HEK293 (cell line): ENCODE measurements at regions not wholly inside any gene's neighbourhood (a gene's known extent, or its start where the extent isn't known, plus 50 kb on each side); places are given as distances from the start of the nearest gene placed in this dataset.

Experiments used
- CTCF ChIA-PET: fragments of 350-600 bp; formaldehyde crosslinking; extraction: SDS; loops from one replicate; lab custom pipeline; 2021; ENCODE audit warnings: antibody characterized with exemption; lab: Yijun Ruan, JAX
- POLR2A ChIA-PET: fragments of 300-600 bp; formaldehyde crosslinking; extraction: SDS; loops from one replicate; lab custom pipeline; 2020; ENCODE audit warnings: antibody characterized with exemption, inconsistent platforms; lab: Yijun Ruan, JAX
- H3K27ac ChIP-seq: fragments of 200-500 bp; sonication (Bioruptor generic); 2 replicates; pipeline ENCODE4 v1.5.1; 2014; ENCODE audit warnings: low read depth, low read length, control low read depth, inconsistent platforms; ENCODE audit errors: extremely low read depth
- H3K36me3 ChIP-seq, 2 experiments: fragments of 200-500 bp in 1 of 2; sonication (Bioruptor generic) in 1 of 2; 1 replicate in 1 of 2; 2 replicates in 1 of 2; pipeline ENCODE4 v1.5.1; 2014 to 2017; ENCODE audit warnings: inconsistent platforms in 2 of 2, low read length in 2 of 2; ENCODE audit not compliant: control insufficient read depth in 2 of 2, insufficient read depth in 1 of 2
- H3K4me1 ChIP-seq: fragments of 200-500 bp; sonication (Bioruptor generic); 2 replicates; pipeline ENCODE4 v1.5.1; 2014; ENCODE audit warnings: mild to moderate bottlenecking, low read length, inconsistent platforms; ENCODE audit not compliant: control insufficient read depth, insufficient read depth
- H3K4me3 ChIP-seq: 2 replicates; pipeline ENCODE4 v1.5.1; 2011; ENCODE audit warnings: low read depth, mild to moderate bottlenecking, control low read depth, low read length, moderate library complexity
- H3K9me3 ChIP-seq: fragments of 200-500 bp; sonication (Bioruptor generic); 2 replicates; pipeline ENCODE4 v1.5.1; 2014; ENCODE audit warnings: low read depth, low read length, inconsistent platforms; ENCODE audit not compliant: control insufficient read depth, insufficient read depth
- GFI1B ChIP-seq: fragments of 450-650 bp; formaldehyde crosslinking; IDR thresholded peaks from 2 replicates; pipeline ENCODE4 v1.5.1; 2016; ENCODE audit warnings: missing biosample characterization, missing genetic modification characterization
- SETDB1 ChIP-seq: IDR thresholded peaks from one replicate; pipeline ENCODE4 v1.6.1; 2017; ENCODE audit warnings: mild to moderate bottlenecking, low read length, moderate library complexity, mixed read lengths; ENCODE audit not compliant: insufficient read length
- SP3 ChIP-seq: fragments of 450-650 bp; formaldehyde crosslinking; IDR thresholded peaks from 2 replicates; pipeline ENCODE4 v1.5.1; 2016; ENCODE audit warnings: missing biosample characterization, missing genetic modification characterization
- TRIM28 ChIP-seq: IDR thresholded peaks from 2 replicates; pipeline ENCODE4 v1.6.1; 2011; ENCODE audit warnings: low read length, control low read depth, borderline replicate concordance
- ZNF174 ChIP-seq: fragments of 450-650 bp; formaldehyde crosslinking; IDR thresholded peaks from 2 replicates; pipeline ENCODE4 v1.5.0; 2017; ENCODE audit warnings: missing biosample characterization, mild to moderate bottlenecking, missing genetic modification characterization
- ZNF184 ChIP-seq: fragments of 450-650 bp; IDR thresholded peaks from 2 replicates; pipeline ENCODE4 v1.5.1; 2018; ENCODE audit warnings: missing biosample characterization, mild to moderate bottlenecking, missing genetic modification characterization
- ZNF2 ChIP-seq: fragments of 450-650 bp; formaldehyde crosslinking; IDR thresholded peaks from 2 replicates; pipeline ENCODE4 v1.5.1; 2016; ENCODE audit warnings: missing biosample characterization, missing genetic modification characterization
- ZNF211 ChIP-seq: fragments of 450-650 bp; formaldehyde crosslinking; IDR thresholded peaks from 2 replicates; pipeline ENCODE4 v1.5.1; 2016; ENCODE audit warnings: low read depth, missing biosample characterization, missing genetic modification characterization
- ZNF292 ChIP-seq: fragments of 450-650 bp; formaldehyde crosslinking; IDR thresholded peaks from 2 replicates; pipeline ENCODE4 v1.5.1; 2016; ENCODE audit warnings: low read depth, missing biosample characterization, missing genetic modification characterization, borderline replicate concordance
- ZNF302 ChIP-seq: fragments of 450-650 bp; formaldehyde crosslinking; IDR thresholded peaks from 2 replicates; pipeline ENCODE4 v1.5.1; 2016; ENCODE audit warnings: missing biosample characterization, missing genetic modification characterization, low read depth
- ZNF335 ChIP-seq: fragments of 450-650 bp; formaldehyde crosslinking; conservative IDR thresholded peaks from 2 replicates; pipeline ENCODE4 v1.5.1; 2016; ENCODE audit warnings: missing biosample characterization, missing genetic modification characterization
- ZNF350 ChIP-seq: fragments of 450-650 bp; formaldehyde crosslinking; IDR thresholded peaks from 2 replicates; pipeline ENCODE4 v1.5.0; 2017; ENCODE audit warnings: missing biosample characterization, mild to moderate bottlenecking, missing genetic modification characterization
- ZNF426 ChIP-seq: fragments of 450-650 bp; formaldehyde crosslinking; IDR thresholded peaks from 2 replicates; pipeline ENCODE4 v1.5.1; 2017; ENCODE audit warnings: missing biosample characterization, missing genetic modification characterization, mild to moderate bottlenecking, inconsistent platforms, moderate library complexity
- ZNF549 ChIP-seq: fragments of 450-650 bp; IDR thresholded peaks from 2 replicates; pipeline ENCODE4 v1.5.1; 2018; ENCODE audit warnings: missing biosample characterization, missing genetic modification characterization, mild to moderate bottlenecking, inconsistent platforms, moderate library complexity
- ZNF558 ChIP-seq: fragments of 450-650 bp; formaldehyde crosslinking; IDR thresholded peaks from 2 replicates; pipeline ENCODE4 v1.5.1; 2016; ENCODE audit warnings: missing biosample characterization, missing genetic modification characterization
- ZNF610 ChIP-seq: fragments of 450-650 bp; formaldehyde crosslinking; IDR thresholded peaks from 2 replicates; pipeline ENCODE4 v1.5.1; 2016; ENCODE audit warnings: missing biosample characterization, missing genetic modification characterization, borderline replicate concordance
- ZNF626 ChIP-seq: fragments of 450-650 bp; sonication (Bioruptor Pico); formaldehyde crosslinking; IDR thresholded peaks from 2 replicates; pipeline ENCODE4 v1.5.1; 2018; ENCODE audit warnings: missing biosample characterization, missing genetic modification characterization, inconsistent platforms
- ZNF629 ChIP-seq: fragments of 450-650 bp; formaldehyde crosslinking; IDR thresholded peaks from 2 replicates; pipeline ENCODE4 v1.5.1; 2017; ENCODE audit warnings: missing biosample characterization, missing genetic modification characterization
- ZNF654 ChIP-seq: fragments of 450-650 bp; formaldehyde crosslinking; IDR thresholded peaks from 2 replicates; pipeline ENCODE4 v1.5.1; 2016; ENCODE audit warnings: low read depth, missing biosample characterization, missing genetic modification characterization
- ZSCAN23 ChIP-seq: fragments of 450-650 bp; formaldehyde crosslinking; IDR thresholded peaks from 2 replicates; pipeline ENCODE4 v1.5.1; 2016; ENCODE audit warnings: missing biosample characterization, missing genetic modification characterization
- TF ChIP-seq, protein P1 (sequence below): fragments of 450-650 bp; formaldehyde crosslinking; IDR thresholded peaks from 2 replicates; pipeline ENCODE4 v1.5.1; 2016; ENCODE audit warnings: missing biosample characterization, missing genetic modification characterization
- TF ChIP-seq, protein P2 (sequence below): fragments of 450-650 bp; formaldehyde crosslinking; IDR thresholded peaks from 2 replicates; pipeline ENCODE4 v1.5.1; 2017; ENCODE audit warnings: missing biosample characterization, missing genetic modification characterization
- TF ChIP-seq, protein P3 (sequence below): fragments of 450-650 bp; formaldehyde crosslinking; IDR thresholded peaks from 2 replicates; pipeline ENCODE4 v1.5.1; 2016; ENCODE audit warnings: missing biosample characterization, missing genetic modification characterization
- TF ChIP-seq, protein P4 (sequence below): fragments of 450-650 bp; formaldehyde crosslinking; IDR thresholded peaks from 2 replicates; pipeline ENCODE4 v1.5.1; 2017; ENCODE audit warnings: missing biosample characterization, missing genetic modification characterization
- TF ChIP-seq, protein P5 (sequence below): sonication (generic); formaldehyde crosslinking; IDR thresholded peaks from 2 replicates; pipeline ENCODE4 v1.8.1; 2022; ENCODE audit warnings: mild to moderate bottlenecking, moderate library complexity, missing genetic modification reagents

DNA sequence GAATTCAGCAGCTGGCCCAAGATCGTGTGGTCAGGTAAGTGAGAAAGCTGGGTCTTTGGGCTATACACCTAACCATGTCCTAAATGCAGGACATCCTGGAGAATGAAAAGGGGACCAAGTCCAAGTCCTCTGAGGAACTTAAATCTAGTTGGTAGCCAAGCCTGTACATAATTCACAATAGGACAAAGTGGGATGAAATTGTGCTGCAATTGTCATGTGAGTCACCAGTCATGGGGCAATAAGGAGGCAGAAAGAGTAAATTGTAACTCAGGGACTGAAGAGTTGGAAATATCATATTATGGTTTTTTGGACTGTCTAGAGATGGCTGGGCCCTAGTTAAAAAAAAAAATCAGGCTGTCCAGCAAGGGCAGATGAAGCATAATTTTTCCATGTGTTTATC is 202.6 kb downstream of the CYLD start:
- ChIA-PET POLR2A (no interaction called here), CTCF (interaction anchor here (0.7 to 1.1 kb wide), 2 partner anchors 59 to 355 kb away, joined by 3 read pairs; no protein-coding TSS in a partner anchor)
- H3K4me1 ChIP-seq, result no peaks in the 10 kb centered on the region
- TF ChIP-seq ZNF211 (tag by site-specific recombination), result no peak
- TF ChIP-seq ZNF654, result no peak
- TF ChIP-seq SETDB1, result no peak
- TF ChIP-seq SP3 (tag by site-specific recombination), result no peak
- no peak for TF ChIP-seq ZNF184
- TF ChIP-seq ZNF335 (tag by site-specific recombination), result no peak
- no peak for TF ChIP-seq ZNF292 (tag by site-specific recombination)
- TF ChIP-seq, protein P1, sequence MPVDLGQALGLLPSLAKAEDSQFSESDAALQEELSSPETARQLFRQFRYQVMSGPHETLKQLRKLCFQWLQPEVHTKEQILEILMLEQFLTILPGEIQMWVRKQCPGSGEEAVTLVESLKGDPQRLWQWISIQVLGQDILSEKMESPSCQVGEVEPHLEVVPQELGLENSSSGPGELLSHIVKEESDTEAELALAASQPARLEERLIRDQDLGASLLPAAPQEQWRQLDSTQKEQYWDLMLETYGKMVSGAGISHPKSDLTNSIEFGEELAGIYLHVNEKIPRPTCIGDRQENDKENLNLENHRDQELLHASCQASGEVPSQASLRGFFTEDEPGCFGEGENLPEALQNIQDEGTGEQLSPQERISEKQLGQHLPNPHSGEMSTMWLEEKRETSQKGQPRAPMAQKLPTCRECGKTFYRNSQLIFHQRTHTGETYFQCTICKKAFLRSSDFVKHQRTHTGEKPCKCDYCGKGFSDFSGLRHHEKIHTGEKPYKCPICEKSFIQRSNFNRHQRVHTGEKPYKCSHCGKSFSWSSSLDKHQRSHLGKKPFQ, result no peak
- TF ChIP-seq, protein P2, sequence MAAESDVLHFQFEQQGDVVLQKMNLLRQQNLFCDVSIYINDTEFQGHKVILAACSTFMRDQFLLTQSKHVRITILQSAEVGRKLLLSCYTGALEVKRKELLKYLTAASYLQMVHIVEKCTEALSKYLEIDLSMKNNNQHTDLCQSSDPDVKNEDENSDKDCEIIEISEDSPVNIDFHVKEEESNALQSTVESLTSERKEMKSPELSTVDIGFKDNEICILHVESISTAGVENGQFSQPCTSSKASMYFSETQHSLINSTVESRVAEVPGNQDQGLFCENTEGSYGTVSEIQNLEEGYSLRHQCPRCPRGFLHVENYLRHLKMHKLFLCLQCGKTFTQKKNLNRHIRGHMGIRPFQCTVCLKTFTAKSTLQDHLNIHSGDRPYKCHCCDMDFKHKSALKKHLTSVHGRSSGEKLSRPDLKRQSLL, result no peak
- no peak for TF ChIP-seq ZNF2 (tag by site-specific recombination)
- TF ChIP-seq ZNF626 (tag by site-specific recombination), result no peak
- TF ChIP-seq, protein P3, sequence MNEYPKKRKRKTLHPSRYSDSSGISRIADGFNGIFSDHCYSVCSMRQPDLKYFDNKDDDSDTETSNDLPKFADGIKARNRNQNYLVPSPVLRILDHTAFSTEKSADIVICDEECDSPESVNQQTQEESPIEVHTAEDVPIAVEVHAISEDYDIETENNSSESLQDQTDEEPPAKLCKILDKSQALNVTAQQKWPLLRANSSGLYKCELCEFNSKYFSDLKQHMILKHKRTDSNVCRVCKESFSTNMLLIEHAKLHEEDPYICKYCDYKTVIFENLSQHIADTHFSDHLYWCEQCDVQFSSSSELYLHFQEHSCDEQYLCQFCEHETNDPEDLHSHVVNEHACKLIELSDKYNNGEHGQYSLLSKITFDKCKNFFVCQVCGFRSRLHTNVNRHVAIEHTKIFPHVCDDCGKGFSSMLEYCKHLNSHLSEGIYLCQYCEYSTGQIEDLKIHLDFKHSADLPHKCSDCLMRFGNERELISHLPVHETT (tag by site-specific recombination), result no peak
- TF ChIP-seq ZNF629 (tag by site-specific recombination), result no peak
- no peak for TF ChIP-seq ZNF549 (tag by site-specific recombination)
- no peak for TF ChIP-seq GFI1B
- TF ChIP-seq ZNF350 (tag by site-specific recombination), result no peak
- TF ChIP-seq, protein P4, sequence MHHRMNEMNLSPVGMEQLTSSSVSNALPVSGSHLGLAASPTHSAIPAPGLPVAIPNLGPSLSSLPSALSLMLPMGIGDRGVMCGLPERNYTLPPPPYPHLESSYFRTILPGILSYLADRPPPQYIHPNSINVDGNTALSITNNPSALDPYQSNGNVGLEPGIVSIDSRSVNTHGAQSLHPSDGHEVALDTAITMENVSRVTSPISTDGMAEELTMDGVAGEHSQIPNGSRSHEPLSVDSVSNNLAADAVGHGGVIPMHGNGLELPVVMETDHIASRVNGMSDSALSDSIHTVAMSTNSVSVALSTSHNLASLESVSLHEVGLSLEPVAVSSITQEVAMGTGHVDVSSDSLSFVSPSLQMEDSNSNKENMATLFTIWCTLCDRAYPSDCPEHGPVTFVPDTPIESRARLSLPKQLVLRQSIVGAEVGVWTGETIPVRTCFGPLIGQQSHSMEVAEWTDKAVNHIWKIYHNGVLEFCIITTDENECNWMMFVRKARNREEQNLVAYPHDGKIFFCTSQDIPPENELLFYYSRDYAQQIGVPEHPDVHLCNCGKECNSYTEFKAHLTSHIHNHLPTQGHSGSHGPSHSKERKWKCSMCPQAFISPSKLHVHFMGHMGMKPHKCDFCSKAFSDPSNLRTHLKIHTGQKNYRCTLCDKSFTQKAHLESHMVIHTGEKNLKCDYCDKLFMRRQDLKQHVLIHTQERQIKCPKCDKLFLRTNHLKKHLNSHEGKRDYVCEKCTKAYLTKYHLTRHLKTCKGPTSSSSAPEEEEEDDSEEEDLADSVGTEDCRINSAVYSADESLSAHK (tag by site-specific recombination), result no peak
- TF ChIP-seq ZNF610 (tag by site-specific recombination), result no peak
- no peak for TF ChIP-seq ZSCAN23 (tag by site-specific recombination)
- no peaks in the 10 kb centered on the region for H3K9me3 ChIP-seq
- H3K36me3 ChIP-seq, result no peaks in the 10 kb centered on the region
- H3K4me3 ChIP-seq, result no peak overlapping the region
- H3K27ac ChIP-seq, result no peak overlapping the region

DNA sequence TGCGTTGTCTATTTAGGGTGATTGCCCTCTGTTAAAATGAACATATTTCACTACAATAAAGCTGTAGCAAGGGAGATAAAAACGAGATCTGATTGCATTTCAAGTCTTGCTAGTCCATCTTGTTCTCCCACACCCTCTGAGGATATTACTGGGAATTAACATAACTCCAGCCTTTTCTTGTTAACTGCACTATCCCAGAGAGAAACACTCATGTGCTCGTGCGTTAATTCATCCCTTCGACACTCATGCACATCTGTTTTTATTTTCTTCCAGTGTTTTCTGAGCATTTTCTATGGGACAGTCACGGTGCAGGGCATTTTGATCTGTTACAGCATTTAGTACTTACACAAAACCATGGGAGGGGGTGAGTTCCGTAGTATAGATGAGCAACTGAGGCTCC is 202.1 kb downstream of the CYLD start:
- no peaks in the 10 kb centered on the region for H3K4me1 ChIP-seq
- H3K27ac ChIP-seq, result no peak overlapping the region
- TF ChIP-seq, protein P5, sequence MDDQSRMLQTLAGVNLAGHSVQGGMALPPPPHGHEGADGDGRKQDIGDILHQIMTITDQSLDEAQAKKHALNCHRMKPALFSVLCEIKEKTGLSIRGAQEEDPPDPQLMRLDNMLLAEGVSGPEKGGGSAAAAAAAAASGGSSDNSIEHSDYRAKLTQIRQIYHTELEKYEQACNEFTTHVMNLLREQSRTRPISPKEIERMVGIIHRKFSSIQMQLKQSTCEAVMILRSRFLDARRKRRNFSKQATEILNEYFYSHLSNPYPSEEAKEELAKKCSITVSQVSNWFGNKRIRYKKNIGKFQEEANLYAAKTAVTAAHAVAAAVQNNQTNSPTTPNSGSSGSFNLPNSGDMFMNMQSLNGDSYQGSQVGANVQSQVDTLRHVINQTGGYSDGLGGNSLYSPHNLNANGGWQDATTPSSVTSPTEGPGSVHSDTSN (CRISPR knock-in tag), result no peak
- no peak for TF ChIP-seq ZNF629 (tag by site-specific recombination)
- no peak for TF ChIP-seq ZNF174 (tag by site-specific recombination)
- no peak for TF ChIP-seq ZNF302 (tag by site-specific recombination)
- TF ChIP-seq ZNF654, result no peak
- no peak for TF ChIP-seq ZNF558 (tag by site-specific recombination)
- TF ChIP-seq TRIM28, result no peak
- TF ChIP-seq ZNF426, result no peak
- POLR2A ChIA-PET, result no interaction called here
- no peak overlapping the region for H3K4me3 ChIP-seq
- no peaks in the 10 kb centered on the region for H3K9me3 ChIP-seq
- H3K36me3 ChIP-seq, result no peaks in the 10 kb centered on the region
- CTCF ChIA-PET, result interaction anchor here (0.7 to 1.1 kb wide), 2 partner anchors 59 to 356 kb away, joined by 3 read pairs; no protein-coding TSS in a partner anchor
